ENCODE measurements at regions not wholly inside any gene's neighbourhood (a gene's known extent, or its start where the extent isn't known, plus 50 kb on each side); places are given as distances from the start of the nearest gene placed in this dataset.
"Not testable (repeated sequence)": the region's sequence is repeated elsewhere in the genome, so short reads cannot be mapped to it uniquely, and the experiment has no call there.

DNA sequence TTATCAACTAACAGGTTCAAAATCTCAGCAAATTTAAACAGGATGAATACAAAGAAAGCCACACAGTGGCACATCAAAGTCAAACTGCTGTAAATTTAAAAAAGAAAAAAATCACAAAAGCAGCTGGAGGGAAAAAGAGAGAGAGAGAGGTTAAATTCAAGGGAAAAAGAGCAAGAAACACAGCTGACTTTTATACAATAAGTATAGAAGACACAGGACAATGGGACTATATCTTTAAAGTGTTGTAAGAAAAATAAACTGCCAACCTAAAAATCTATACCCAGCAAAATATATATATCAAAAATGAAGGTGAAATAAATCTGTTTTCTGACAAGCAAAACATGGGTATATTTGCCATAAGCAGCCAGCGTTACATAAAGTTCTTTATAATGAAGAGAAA, 261.5 kb downstream of the TLE1 start:
- peak; percentile 16 to 19 for DNase-seq

DNA sequence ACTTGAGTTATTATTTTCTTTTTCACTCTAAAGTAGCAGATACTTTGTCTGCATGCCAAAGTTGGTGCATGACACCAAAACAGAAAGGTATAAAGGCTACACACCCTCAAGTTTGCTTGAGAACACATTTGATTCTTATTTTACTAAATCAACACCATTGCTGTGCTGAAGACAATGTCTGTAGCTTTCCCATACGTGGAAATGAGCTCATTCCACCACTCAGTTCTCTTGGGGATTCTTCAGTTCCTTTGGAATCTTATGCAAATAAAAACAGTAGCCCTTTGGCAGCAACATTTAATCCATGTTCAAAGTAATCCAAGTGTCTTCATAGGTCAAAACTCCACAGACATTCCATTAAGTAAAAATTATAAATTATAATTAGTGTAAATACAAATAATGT, 264.9 kb downstream of the TLE1 start:
- no peak for DNase-seq

DNA sequence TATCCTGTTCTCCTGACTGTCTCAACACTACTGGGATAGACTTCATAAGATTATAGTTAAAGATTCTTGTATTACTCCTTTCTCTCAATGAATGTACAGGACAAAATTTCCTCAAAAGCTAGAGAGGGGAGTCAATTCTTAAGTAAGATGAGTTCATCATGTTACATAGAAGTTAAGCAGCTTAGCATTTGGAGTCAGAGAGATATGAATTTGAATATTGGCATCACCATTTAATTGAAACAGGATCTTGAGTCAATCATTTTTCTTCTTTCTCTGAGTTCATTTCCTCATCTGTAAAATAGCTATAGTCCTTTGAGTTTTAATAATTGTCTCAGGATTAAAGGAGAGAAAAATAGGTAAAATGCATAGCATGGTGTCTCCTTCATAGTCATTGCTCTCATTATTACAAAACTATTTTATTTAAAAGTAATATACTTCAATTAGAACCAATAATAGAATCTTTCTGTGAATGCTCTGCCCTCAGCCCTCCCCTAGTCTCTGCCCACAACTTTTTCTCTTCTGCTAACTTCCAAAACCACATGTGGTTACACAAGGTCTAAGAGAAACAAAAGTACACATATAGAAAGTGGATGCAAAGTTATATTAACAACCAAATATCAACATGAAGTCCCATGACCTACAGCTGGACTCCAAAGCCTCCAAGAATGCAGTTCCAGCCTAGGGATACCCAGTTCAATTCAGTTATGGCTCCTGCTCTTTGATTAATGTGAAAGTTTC, 265.6 kb downstream of the TLE1 start:
- no peak for DNase-seq

DNA sequence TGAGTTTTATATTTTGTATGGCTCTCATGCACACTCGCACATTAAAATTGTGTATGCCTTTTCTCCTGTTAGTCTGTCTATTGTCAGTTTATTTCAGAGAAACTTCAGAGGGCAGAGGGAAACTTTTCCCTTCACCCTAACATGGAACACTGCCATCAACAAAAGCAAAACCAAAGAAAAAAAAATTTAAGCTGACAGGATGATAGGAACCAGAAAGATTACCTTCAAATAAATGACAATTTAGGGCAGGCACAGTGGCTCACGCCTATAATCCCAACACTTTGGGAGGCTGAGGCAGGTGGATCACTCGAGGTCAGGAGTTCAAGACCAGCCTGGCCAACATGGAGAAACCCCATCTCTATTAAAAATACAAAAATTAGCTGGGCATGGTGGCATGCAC, 268.3 kb downstream of the TLE1 start:
- DNase-seq: not testable (repeated sequence)

DNA sequence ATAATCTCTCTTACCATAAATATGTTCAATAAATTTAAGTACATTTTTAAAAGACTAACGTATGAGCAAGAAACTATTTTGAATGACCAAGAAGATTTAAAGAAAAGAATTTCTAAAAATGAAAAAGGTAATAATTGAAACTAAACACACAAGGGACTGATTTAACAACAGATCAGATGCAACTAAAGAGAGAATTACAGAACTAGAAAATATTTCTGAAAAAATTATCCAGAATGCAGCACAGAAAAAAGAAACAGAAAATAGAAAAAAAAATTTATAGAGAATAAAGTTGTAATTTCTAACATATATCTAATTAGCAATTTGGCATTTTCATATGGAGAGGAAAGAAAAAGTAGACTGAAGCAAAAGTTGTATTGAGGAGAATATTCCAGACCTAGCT, 269.3 kb downstream of the TLE1 start:
- DNase-seq: no peak

DNA sequence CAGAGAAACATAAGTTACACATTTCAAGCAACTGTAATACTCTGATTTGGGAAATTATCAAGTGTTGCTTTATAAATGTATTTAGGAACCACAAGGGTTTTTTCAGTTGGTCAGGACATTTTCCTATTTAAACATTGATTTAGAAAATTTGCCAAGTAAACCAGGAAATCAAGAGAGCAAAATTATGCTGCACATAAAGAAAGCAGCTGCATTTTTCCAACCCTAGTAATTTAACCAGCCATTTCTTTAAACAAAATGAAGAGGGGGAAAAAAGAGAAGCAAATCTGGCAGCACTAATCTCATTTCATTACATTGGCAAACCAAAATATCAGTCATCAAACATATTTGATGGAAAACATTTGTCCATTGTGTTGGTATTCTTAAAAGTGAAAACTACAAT, 271.4 kb downstream of the TLE1 start:
- no peak for DNase-seq

DNA sequence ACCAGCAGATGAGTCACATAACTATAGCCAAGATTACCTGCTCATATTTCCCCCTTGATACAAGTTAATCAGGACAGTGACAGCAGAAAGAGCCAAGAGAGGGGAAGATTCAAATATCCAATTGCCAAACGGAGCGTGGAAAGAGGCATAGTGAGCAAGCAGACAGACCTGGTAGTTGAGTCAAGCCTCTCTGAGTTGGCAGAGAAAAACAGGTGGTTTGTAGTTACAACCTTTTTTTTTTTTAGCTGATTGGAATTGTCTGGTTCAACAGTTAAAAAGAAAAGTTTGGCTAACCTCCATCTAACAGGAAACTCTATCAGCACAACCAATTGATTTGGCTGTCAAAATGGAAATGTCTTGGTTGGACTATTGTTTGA, 272.1 kb downstream of the TLE1 start:
- DNase-seq: no peak

DNA sequence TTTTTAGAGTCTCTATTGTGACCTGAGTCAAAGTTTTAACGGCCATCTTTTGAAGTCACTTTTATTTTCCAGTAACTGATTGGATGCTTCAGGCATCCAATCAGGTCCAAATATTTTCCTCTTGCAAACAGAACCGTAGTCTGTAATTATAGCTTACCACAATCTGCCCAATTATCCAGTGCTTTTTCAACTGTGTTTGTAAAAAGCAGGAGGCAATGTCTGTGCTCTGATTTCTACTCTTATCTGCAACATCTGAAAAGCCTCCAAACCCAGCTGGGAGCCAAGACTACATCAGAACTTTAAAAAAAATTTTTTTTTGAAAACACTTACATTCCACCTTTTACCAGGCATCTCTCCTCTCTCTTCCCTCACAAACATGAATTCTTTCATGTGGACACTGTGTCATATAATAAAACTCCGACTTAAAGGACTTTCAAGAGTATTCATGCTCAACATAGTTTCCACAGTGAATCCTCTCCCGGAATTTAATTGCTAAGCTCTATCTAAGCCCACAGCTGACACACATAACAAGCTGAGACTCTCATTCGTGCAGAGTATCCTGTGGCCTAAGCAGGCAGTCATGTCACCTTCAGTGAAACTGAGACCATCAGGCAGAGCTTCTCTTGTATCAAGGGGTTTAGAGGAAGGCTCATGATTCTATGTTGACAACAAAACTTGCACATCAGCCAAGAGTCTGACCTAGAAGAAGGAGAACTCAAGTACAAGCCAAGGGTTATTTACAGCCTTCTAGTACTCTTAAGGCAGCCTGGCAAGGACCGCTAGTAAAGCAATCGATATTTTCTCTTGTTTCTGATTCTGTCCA, 272.7 kb downstream of the TLE1 start:
- no peak for DNase-seq

DNA sequence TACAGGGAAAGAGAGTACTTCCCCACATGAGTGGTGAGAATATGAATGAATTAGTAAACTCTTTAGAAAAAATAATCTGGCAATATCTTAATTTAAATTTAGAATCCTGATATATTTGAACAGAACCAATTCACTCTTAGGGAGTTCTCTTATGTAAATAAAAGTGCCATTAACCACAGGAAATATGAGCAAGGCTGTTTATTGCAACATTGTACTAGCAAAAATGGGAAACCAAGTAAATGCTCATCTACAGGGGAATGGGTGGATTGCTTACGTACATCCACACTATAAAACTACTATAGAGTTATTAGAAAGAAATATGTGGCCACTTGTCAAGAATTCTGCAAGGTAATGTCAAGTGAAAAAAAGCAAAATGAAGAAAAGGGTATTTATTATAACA, 274.5 kb downstream of the TLE1 start:
- DNase-seq: no peak

DNA sequence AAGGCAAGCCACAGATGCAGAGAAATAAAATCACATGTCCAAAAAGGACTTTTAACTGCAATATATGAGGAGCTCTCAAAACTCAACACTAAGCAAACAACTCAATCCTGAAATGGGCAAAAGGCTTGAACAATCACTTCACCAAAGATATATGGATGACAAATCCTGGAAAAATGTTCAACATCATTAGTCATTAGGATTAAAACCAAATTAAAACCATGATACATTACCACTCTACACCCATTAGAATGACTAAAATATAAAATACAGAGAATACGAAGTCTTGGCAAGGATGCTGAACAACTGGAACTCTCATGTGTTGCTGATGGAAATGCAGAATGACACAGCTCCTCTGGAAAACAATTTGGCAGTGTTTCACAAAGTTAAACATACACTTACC, 277.4 kb downstream of the TLE1 start:
- no peak for DNase-seq

DNA sequence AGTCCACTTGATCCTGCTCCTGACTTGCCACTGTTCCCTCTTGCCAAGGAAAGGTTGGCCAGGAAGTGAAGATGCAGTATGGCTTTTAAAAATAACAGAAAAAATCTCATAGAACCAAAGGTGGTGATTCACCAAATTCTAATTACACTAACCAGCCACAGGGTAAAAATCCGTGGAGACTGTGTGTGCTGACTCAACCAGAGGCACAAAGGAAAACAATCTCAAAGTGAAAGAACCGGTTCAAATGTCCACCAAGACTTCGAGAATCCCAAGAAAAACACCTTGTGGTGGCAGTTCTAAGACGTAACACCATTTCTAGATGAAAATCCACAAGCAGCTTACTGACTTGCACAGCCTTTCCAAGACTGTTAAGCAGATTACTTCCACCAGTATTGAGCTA, 279.1 kb downstream of the TLE1 start:
- DNase-seq: no peak

DNA sequence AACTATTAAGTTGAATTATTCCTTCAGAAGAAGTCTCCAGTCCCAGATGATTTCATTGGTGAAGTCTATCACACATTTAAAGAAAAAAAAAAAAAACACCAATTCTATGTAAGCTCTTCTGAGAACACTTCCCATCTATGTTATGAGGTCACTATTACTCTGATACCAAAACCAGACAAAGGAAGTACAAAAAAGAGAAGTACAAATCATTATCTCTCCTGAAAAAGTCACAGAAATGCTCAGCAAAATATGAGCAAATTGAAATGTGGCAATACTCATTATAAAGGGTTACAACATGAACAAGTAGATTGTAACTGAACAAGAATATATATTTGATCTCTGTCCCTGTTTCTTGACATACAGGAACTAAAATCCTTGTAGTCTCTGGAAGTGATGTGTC, 280.4 kb downstream of the TLE1 start:
- peak; percentile 53 to 65 for DNase-seq

DNA sequence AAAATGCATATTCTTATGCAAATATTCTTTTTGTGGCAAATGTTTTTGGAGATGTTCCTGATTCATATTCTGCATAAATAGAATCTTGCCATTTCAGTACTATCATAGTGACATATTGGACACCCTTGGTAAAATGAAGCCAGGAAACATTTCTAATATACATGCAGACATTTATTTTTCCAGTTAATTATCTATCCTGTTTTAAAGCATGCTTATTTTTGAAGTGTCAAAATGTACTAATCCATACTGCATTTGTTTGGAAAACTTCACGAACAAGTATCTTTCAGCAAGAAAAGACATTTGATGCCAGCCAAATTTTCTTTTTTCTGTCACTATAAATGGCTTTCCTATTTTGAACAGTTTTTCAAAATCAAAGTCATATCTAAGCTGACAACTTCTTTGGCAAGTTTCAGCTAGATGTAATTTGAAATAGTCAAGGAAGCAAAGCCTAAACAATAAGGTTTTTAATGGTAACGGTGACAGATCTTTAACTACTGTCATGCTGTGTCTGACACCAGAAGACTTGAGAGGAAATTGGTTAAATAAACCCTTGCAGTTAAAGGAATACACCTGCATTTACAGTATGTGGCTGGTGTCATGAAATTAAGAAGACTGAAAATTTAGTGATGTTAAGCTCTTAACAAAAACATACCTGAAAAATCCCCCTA, 284.3 kb downstream of the TLE1 start:
- DNase-seq: no peak

DNA sequence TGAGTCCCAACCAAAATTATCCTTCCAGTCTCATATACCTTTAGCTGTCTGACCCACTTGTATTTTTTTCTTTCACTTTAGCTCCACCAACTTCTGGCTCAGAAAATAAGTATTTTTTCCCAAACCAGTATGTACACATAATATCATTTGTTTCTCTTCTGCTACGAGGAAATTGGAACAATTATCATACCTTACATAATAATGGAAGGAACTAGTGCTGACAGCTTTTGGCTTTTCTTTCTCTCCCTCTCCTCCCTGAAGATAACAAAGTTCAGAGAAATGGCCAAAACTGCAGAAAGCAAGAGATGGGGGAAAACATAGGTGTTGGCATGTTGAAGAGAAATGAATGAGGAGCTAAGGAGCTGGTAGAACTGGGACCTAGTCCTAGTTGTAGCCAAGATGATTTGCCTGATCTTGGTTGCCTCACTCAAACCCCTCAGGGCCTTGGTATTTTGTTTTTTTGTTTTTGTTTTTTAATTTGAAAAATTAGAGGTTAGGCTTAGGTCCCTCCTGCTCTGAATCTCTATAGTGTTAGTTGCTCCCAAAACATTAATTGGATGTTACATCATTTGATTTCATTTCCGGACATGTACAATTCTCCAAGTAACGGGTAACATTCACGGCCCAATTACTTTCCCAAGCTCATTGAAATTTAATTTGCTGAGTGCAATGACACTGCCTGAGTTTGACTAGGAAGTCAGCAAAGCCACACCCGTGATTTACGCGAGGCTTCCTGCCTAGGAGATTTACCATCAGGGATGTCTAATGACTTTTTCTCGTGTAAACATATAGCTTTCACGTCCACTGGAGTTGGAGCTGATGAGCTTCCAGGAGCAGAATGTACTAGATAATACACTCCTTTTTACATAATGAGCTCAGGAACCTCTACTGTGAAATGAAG, 291.6 kb downstream of the TLE1 start:
- no peak for DNase-seq

DNA sequence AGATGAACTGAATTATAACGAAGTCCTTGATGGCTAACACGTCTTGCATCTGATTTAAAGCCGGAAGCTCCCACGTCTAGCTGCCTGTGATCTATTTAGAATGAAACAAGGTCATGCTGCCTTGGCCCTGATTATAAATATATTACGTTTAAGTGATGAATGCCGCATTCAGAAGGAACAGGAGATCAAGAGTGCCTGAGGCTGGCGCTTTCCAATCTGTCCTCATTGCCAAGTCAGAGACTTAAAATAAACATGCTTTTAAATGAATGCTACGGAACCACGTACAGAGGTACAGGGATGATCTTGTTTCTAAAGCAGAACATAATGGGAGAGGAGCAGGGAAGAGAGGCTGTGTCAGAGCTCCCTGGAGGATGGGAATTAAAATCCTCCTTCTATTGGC, 292.8 kb downstream of the TLE1 start:
- DNase-seq: no peak

DNA sequence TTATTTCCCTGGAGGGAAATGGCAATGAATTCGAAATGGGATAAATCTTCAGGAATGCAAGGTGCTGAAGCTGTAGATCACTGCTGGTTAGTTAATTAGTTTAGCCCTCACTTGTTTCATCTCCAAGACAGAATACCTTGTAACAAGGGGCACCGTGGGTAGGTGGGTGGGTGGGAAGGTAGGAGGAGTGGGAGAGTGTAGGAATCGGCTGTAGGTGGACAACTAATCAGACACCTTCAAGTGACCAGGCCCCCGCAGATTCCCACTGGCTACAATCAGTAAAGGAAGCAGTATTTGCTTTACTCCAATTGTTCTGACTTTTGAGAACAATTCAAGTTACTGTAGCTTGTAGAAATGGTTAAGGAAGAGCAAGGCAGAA, 293.7 kb downstream of the TLE1 start:
- no peak for DNase-seq

DNA sequence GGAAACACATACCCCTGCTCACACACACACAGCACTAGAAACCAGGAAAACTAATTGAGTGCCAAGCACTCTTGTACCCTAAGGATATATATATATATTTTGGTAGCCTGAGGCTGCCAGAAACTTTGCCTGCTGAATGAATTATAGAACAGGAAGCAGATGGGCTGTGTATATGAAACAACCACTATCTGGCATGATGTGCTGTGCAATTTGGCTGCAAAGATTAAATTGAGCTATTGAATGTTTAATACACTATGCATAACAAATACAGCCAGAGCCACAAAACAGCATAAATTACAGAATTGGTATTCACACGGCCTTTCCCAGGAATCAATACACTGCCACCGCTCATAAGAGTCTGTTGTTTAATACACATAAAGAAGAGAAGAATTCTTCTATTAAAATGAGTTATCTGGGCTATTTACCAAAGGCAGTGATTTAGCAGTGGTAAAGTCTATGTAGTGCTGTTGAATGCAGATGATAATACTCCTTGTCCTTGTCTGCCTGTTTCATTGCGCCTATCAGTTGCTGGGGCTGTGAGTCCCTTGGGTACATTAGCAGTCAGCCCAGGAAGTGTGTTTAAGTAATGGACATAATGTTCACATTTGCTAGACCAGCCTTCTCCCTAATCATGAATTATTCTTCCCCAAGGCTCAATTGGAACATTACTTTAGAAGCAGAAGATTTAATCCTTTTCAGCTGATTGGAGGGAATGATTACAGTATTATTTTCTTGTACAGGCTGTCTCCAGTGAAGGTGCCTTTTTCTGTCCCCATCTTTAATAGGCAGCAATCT, 294.3 kb downstream of the TLE1 start:
- peak; percentile 24 to 33 for DNase-seq

DNA sequence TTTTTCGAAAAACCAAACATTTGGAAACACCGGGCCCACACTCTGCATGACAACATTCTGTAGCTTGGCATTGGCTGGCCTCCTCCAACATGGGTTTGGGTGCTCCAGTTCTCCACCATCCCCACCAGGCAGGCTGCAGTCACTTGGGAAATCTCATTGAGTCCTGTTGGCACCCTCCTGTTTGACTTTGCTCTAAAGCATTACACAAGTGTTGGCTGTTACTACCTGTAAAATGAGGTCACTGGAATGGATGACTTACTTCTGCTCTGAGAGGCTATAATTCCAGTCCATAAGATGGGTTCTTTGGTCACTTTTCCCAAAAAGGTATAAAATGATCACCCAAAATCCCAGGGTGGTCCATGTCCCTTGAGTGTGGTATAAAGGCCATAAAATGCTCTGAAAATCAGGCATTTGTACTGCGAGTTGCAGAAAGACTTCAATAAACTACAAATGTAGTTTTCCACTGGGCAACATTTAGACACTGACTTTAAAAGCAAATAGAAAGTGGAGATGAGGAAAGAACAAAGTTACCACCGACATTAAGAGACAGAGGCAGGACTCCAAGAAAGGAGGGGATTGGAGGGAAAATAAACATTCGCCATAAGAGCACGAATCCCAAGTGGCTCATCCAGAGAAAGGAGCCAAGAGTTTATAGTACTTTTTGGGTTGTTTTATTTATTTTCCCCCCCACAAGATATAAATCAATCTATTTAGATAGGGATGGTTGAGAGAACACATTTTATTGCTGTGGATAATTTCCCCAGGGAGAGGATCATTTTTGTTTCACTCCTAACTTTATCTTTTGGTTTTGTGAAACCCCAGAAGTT, 295.1 kb downstream of the TLE1 start:
- no peak for DNase-seq

DNA sequence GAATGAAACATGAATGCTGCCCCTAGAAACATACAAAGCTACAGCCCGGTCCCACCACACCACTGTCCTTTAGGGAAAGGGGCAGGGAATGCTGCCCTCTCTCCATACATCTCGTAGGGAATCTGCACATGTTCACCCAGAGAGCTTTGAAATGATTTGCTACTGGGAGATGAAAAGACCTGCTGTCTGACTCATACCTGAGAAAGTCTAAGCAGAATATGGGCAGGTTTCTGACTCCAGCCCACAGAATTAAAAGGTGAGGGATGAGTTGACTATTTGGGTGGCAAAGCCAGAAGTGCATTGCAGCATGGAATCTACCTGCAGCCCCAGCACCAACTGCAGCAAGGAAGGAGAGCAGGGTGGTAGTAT, 297.9 kb downstream of the TLE1 start:
- no peak for DNase-seq

DNA sequence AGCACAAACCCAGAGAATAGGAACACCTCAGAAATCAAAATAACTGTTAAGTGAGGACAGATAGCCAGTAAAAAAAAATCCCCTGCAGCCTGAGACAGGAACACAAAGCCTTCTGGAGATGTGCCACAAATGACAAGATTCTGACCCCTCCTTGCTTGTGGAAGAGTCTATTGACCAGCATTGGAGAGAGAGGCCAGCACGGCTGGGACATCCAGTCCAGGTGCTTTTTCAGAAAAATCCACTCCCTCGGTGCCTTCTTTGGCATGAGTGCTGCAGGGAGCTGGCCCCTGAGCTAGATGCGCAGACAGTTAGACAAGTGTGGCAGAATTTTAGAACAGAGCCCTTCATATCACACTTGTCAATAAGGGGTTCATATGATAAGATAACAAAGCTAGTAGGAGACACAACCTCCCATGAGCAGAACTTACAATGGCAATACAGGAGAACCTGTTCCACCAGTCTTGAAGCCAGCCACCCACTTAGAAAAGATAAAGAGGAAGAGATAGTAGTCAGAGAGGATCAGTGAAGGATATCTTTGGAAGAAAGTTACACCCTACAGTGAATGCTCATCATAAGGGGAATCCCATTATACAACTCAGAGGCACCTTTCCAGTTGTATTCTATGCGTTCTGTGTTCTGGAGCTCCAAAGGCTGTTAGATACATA, 298.4 kb downstream of the TLE1 start:
- DNase-seq: no peak

DNA sequence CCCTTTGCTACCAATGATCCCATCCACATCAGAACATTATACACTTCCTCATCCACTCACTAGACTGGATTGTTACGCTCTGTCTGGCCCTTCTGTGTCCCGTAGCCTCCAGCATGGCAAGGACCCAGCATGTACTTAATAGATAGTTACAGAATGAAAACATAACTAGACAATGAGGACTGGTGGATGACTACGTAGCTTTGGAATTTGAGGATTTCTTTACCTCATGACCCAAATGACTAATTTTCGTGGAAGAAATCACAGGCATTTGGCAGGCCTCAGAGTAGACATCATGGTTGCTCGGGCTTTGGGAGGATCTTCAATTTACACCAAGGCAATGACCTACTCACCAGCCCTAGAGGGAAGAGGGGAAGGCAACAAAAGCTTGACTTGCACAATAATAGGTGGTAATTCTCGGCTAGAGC, 299.8 kb downstream of the TLE1 start:
- DNase-seq: no peak

Data from Kasumi-1 (cell line).